ENCODE measurements at regions not wholly inside any gene's neighbourhood (a gene's known extent, or its start where the extent isn't known, plus 50 kb on each side); places are given as distances from the start of the nearest gene placed in this dataset.
"Not testable (repeated sequence)": the region's sequence is repeated elsewhere in the genome, so short reads cannot be mapped to it uniquely, and the experiment has no call there.

- not testable (repeated sequence) for TF ChIP-seq CTCF (IDR thresholded peaks at IDR 0.05; ENCODE audit: borderline replicate concordance, extremely low read depth, low read length, poor library complexity, severe bottlenecking); EZH2 (IDR thresholded peaks at IDR 0.05; ENCODE audit: borderline replicate concordance, low read depth, low read length, severe bottlenecking)
Observed at GRCh38 chr4:155574329-155574728, 92.3 kb upstream of the GUCY1A1 start.
